ENCODE measurements at regions not wholly inside any gene's neighbourhood (a gene's known extent, or its start where the extent isn't known, plus 50 kb on each side); places are given as distances from the start of the nearest gene placed in this dataset.
A peak's percentile ranks its signal among the peaks of the same experiment; 100 is the strongest.

GRCh38 chr5:56763711-56764466, 51.5 kb upstream of the MAP3K1 start (continued):
- TF ChIP-seq RAD51 (IDR thresholded peaks at IDR 0.05; ENCODE audit: borderline replicate concordance, low read depth), result no peak
- TF ChIP-seq ZNF518B (CRISPR knock-in tag; IDR thresholded peaks at IDR 0.05), result no peak
- TF ChIP-seq KLF6 (CRISPR knock-in tag; IDR thresholded peaks at IDR 0.05; ENCODE audit: borderline replicate concordance), result no peak
- peak; percentile 71 for TF ChIP-seq ZNF395 (CRISPR knock-in tag; IDR thresholded peaks at IDR 0.05)
- peak; percentile 78 for TF ChIP-seq MTA2 (IDR thresholded peaks at IDR 0.05; ENCODE audit: low read depth)
- TF ChIP-seq PHF8 (IDR thresholded peaks at IDR 0.05; ENCODE audit: borderline replicate concordance, low read length), result no peak
- no peak; the same call in 1 of the 2 replicates for TF ChIP-seq ZNF589 (CRISPR knock-in tag; IDR thresholded peaks at IDR 0.05; ENCODE audit: low read depth)
- TF ChIP-seq E2F4 (CRISPR knock-in tag; IDR thresholded peaks at IDR 0.05; ENCODE audit: low read depth), result no peak
- TF ChIP-seq PPARD (CRISPR knock-in tag; IDR thresholded peaks at IDR 0.05), result no peak
- no peak for TF ChIP-seq ZFP36 (IDR thresholded peaks at IDR 0.05; ENCODE audit: low read depth, low read length, partially characterized antibody)
- no peak for TF ChIP-seq ZNF217 (CRISPR knock-in tag; IDR thresholded peaks at IDR 0.05)
- TF ChIP-seq HLTF (IDR thresholded peaks at IDR 0.05), result no peak
- no peak for TF ChIP-seq ZNF146 (CRISPR knock-in tag; IDR thresholded peaks at IDR 0.05; ENCODE audit: unreplicated experiment)
- TF ChIP-seq SMAD3 (CRISPR knock-in tag; conservative IDR thresholded peaks at IDR 0.05), result 0 out of 2 replicates have a peak, but pooled peaks have one; percentile 50
- TF ChIP-seq ZNF175 (CRISPR knock-in tag; IDR thresholded peaks at IDR 0.05; ENCODE audit: low read depth), result 0 out of 2 replicates have a peak, but pooled peaks have one; percentile 65
- no peak for TF ChIP-seq ZBED1 (IDR thresholded peaks at IDR 0.05)
- no peak for TF ChIP-seq MCM2 (IDR thresholded peaks at IDR 0.05; ENCODE audit: low read depth)

Measured in K562 (cell line).